Progenitor cell of endocrine pancreas (in vitro differentiated cells): ENCODE measurements at regions not wholly inside any gene's neighbourhood (a gene's known extent, or its start where the extent isn't known, plus 50 kb on each side); places are given as distances from the start of the nearest gene placed in this dataset.

Experiments
- DNase-seq: peaks from one replicate; pipeline ENCODE4 v3.0.0; 2021; ENCODE audit warnings: low spot score; ENCODE audit not compliant: unreplicated experiment
- H3K27ac Mint-ChIP-seq: 2 replicates; pipeline ENCODE4 v1.8.0; 2021; ENCODE audit warnings: mild to moderate bottlenecking, moderate library complexity, mixed read lengths
- H3K27me3 Mint-ChIP-seq: 2 replicates; pipeline ENCODE4 v1.8.0; 2021; ENCODE audit warnings: mixed read lengths
- H3K36me3 Mint-ChIP-seq: 2 replicates; pipeline ENCODE4 v1.8.0; 2022; ENCODE audit warnings: mixed read lengths; ENCODE audit not compliant: insufficient read depth
- H3K4me1 Mint-ChIP-seq: 2 replicates; pipeline ENCODE4 v1.8.0; 2021; ENCODE audit warnings: low read depth, mixed read lengths
- H3K4me3 Mint-ChIP-seq: 2 replicates; pipeline ENCODE4 v1.8.0; 2021; ENCODE audit warnings: low read depth, mild to moderate bottlenecking, moderate library complexity, mixed read lengths
- H3K9me3 Mint-ChIP-seq: 2 replicates; pipeline ENCODE4 v1.8.0; 2021; ENCODE audit warnings: low read depth, mixed read lengths
- TF ChIP-seq, protein P1 (sequence below): fragments of 200-600 bp; sonication (generic); IDR thresholded peaks from one replicate; pipeline ENCODE4 v1.5.0; 2021; ENCODE audit warnings: antibody characterized with exemption, mild to moderate bottlenecking; ENCODE audit not compliant: unreplicated experiment

- no peaks in the 10 kb centered on the region for H3K4me1 Mint-ChIP-seq
- no peak for DNase-seq
- H3K4me3 Mint-ChIP-seq, result no peak overlapping the region
- TF ChIP-seq, protein P1, sequence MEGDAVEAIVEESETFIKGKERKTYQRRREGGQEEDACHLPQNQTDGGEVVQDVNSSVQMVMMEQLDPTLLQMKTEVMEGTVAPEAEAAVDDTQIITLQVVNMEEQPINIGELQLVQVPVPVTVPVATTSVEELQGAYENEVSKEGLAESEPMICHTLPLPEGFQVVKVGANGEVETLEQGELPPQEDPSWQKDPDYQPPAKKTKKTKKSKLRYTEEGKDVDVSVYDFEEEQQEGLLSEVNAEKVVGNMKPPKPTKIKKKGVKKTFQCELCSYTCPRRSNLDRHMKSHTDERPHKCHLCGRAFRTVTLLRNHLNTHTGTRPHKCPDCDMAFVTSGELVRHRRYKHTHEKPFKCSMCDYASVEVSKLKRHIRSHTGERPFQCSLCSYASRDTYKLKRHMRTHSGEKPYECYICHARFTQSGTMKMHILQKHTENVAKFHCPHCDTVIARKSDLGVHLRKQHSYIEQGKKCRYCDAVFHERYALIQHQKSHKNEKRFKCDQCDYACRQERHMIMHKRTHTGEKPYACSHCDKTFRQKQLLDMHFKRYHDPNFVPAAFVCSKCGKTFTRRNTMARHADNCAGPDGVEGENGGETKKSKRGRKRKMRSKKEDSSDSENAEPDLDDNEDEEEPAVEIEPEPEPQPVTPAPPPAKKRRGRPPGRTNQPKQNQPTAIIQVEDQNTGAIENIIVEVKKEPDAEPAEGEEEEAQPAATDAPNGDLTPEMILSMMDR, result no peak
- no peak overlapping the region for H3K27ac Mint-ChIP-seq
- H3K27me3 Mint-ChIP-seq, result no peaks in the 10 kb centered on the region
- H3K9me3 Mint-ChIP-seq, result peaks cover 3% of the 10 kb centered on the region
- H3K36me3 Mint-ChIP-seq, result no peaks in the 10 kb centered on the region
Measured at GRCh38 chr2:75932996-75933395, 222.3 kb upstream of the GCFC2 start.

DNA sequence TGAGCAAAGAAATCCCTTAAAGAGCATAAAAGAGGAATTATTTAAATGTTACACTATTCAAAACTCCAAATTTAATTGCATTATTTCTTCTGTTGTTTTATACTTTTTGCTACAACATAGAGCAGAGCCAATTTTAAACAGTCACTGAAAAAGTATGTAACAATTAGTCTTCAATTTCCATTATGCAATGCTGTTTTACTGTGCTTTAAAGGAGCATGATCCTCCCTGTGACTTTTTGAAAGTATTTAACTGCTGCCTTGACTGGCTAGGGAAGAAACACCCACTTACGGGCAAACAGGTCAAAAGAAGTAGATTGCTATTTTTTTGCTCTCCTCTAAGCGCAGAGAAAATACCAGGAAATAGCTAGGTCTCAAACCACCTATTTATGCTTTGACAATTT is 217.4 kb upstream of the GCFC2 start:
- no peaks in the 10 kb centered on the region for H3K36me3 Mint-ChIP-seq
- H3K27me3 Mint-ChIP-seq, result no peaks in the 10 kb centered on the region
- H3K4me3 Mint-ChIP-seq, result no peak overlapping the region
- TF ChIP-seq, protein P1, result no peak
- no peak overlapping the region for H3K27ac Mint-ChIP-seq
- no peak for DNase-seq
- no peaks in the 10 kb centered on the region for H3K9me3 Mint-ChIP-seq
- H3K4me1 Mint-ChIP-seq, result no peaks in the 10 kb centered on the region

- H3K9me3 Mint-ChIP-seq, result no peaks in the 10 kb centered on the region
- no peaks in the 10 kb centered on the region for H3K27me3 Mint-ChIP-seq
- TF ChIP-seq, protein P1, result no peak
- no peak overlapping the region for H3K27ac Mint-ChIP-seq
- no peaks in the 10 kb centered on the region for H3K36me3 Mint-ChIP-seq
- DNase-seq, result no peak
- peaks cover 11% of the 10 kb centered on the region for H3K4me1 Mint-ChIP-seq
- H3K4me3 Mint-ChIP-seq, result no peak overlapping the region
Measured at GRCh38 chr2:75925331-75926024, 214.8 kb upstream of the GCFC2 start.

DNA sequence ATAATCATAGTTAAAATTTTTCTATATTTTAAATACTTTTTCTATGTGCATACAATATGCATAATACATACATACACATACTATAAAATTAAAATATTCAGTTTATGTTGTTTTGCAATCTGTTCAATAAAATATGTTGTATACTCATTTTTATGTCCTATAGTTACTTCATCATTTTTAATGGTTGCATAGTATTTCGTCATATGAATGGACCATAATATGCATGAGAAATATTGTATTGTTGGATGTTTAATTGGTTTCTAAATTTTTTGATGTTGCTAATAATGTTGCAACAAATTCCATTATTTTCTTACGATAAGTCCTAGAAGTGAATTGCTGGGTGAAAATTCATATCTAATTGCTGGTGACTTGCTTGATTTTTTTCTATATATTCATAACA is 211.5 kb upstream of the GCFC2 start:
- Mint-ChIP-seq H3K27me3 (no peaks in the 10 kb centered on the region), H3K27ac (no peak overlapping the region), H3K4me3 (no peak overlapping the region), H3K4me1 (peaks cover 11% of the 10 kb centered on the region), H3K36me3 (no peaks in the 10 kb centered on the region), H3K9me3 (no peaks in the 10 kb centered on the region)
- TF ChIP-seq, protein P1, result no peak
- DNase-seq, result no peak

GRCh38 chr2:75920859-75921551 is 210.3 kb upstream of the GCFC2 start:
- Mint-ChIP-seq H3K9me3 (no peaks in the 10 kb centered on the region), H3K27ac (peak overlapping the region; percentile 95), H3K4me3 (peak overlapping the region; percentile 13), H3K36me3 (no peaks in the 10 kb centered on the region), H3K4me1 (peaks cover 11% of the 10 kb centered on the region), H3K27me3 (no peaks in the 10 kb centered on the region)
- TF ChIP-seq, protein P1, result no peak
- DNase-seq, result no peak
